A549 (cell line): ENCODE measurements at regions not wholly inside any gene's neighbourhood (a gene's known extent, or its start where the extent isn't known, plus 50 kb on each side); places are given as distances from the start of the nearest gene placed in this dataset.

Experiments
- EP300 ChIP-seq, 2 experiments: fragments of >200 bp; sonication (Bioruptor Twin); formaldehyde crosslinking; IDR thresholded peaks; 2 replicates in 1 of 2; 3 replicates in 1 of 2; pipeline ENCODE4 v1.6.1; 2016 to 2017
- ESRRA ChIP-seq: fragments of 150-350 bp; IDR thresholded peaks from 2 replicates; pipeline ENCODE4 v1.6.1; 2014; ENCODE audit warnings: mild to moderate bottlenecking, low read length, borderline replicate concordance
- HDAC2 ChIP-seq: fragments of 200-600 bp; sonication (generic); IDR thresholded peaks from 2 replicates; pipeline ENCODE4 v1.6.1; 2016
- KDM1A ChIP-seq: fragments of 200-600 bp; sonication (generic); IDR thresholded peaks from 2 replicates; pipeline ENCODE4 v1.6.1; 2016; ENCODE audit warnings: low read depth, mild to moderate bottlenecking
- MYC ChIP-seq: IDR thresholded peaks from 2 replicates; pipeline ENCODE4 v1.6.1; 2012; ENCODE audit warnings: mild to moderate bottlenecking, inconsistent platforms, low read length, improper control_type of control experiment, borderline replicate concordance
- ZC3H11A ChIP-seq: fragments of 450-650 bp; IDR thresholded peaks from 2 replicates; pipeline ENCODE4 v1.6.1; 2014; ENCODE audit warnings: antibody characterized with exemption, mild to moderate bottlenecking
- TF ChIP-seq, protein P1 (sequence below): fragments of >200 bp; sonication (Bioruptor Twin); formaldehyde crosslinking; IDR thresholded peaks from 3 replicates; pipeline ENCODE4 v1.5.1; 2016
- TF ChIP-seq, protein P2 (sequence below): fragments of 200-600 bp; sonication (generic); IDR thresholded peaks from 2 replicates; pipeline ENCODE4 v1.6.1; 2016; ENCODE audit warnings: antibody characterized with exemption, mild to moderate bottlenecking, moderate library complexity
- TF ChIP-seq, protein P3 (sequence below): IDR thresholded peaks from 2 replicates; pipeline ENCODE4 v1.6.1; 2012

- TF ChIP-seq, protein P1, sequence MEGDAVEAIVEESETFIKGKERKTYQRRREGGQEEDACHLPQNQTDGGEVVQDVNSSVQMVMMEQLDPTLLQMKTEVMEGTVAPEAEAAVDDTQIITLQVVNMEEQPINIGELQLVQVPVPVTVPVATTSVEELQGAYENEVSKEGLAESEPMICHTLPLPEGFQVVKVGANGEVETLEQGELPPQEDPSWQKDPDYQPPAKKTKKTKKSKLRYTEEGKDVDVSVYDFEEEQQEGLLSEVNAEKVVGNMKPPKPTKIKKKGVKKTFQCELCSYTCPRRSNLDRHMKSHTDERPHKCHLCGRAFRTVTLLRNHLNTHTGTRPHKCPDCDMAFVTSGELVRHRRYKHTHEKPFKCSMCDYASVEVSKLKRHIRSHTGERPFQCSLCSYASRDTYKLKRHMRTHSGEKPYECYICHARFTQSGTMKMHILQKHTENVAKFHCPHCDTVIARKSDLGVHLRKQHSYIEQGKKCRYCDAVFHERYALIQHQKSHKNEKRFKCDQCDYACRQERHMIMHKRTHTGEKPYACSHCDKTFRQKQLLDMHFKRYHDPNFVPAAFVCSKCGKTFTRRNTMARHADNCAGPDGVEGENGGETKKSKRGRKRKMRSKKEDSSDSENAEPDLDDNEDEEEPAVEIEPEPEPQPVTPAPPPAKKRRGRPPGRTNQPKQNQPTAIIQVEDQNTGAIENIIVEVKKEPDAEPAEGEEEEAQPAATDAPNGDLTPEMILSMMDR = no peak
- no peak for TF ChIP-seq MYC
- no peak for TF ChIP-seq EP300 (IDR thresholded peaks at IDR 0.05)
- TF ChIP-seq, protein P2, sequence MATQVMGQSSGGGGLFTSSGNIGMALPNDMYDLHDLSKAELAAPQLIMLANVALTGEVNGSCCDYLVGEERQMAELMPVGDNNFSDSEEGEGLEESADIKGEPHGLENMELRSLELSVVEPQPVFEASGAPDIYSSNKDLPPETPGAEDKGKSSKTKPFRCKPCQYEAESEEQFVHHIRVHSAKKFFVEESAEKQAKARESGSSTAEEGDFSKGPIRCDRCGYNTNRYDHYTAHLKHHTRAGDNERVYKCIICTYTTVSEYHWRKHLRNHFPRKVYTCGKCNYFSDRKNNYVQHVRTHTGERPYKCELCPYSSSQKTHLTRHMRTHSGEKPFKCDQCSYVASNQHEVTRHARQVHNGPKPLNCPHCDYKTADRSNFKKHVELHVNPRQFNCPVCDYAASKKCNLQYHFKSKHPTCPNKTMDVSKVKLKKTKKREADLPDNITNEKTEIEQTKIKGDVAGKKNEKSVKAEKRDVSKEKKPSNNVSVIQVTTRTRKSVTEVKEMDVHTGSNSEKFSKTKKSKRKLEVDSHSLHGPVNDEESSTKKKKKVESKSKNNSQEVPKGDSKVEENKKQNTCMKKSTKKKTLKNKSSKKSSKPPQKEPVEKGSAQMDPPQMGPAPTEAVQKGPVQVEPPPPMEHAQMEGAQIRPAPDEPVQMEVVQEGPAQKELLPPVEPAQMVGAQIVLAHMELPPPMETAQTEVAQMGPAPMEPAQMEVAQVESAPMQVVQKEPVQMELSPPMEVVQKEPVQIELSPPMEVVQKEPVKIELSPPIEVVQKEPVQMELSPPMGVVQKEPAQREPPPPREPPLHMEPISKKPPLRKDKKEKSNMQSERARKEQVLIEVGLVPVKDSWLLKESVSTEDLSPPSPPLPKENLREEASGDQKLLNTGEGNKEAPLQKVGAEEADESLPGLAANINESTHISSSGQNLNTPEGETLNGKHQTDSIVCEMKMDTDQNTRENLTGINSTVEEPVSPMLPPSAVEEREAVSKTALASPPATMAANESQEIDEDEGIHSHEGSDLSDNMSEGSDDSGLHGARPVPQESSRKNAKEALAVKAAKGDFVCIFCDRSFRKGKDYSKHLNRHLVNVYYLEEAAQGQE = no peak
- TF ChIP-seq KDM1A = no peak
- TF ChIP-seq HDAC2 = no peak
- TF ChIP-seq ZC3H11A = no peak
- TF ChIP-seq, protein P3, sequence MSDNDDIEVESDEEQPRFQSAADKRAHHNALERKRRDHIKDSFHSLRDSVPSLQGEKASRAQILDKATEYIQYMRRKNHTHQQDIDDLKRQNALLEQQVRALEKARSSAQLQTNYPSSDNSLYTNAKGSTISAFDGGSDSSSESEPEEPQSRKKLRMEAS = no peak
- TF ChIP-seq ESRRA = no peak
Observed at GRCh38 chr4:184885602-184886001, 59.8 kb upstream of the ACSL1 start.
